HG03196 (cell line): ENCODE measurements at regions not wholly inside any gene's neighbourhood (a gene's known extent, or its start where the extent isn't known, plus 50 kb on each side); places are given as distances from the start of the nearest gene placed in this dataset.
"Not testable (repeated sequence)": the region's sequence is repeated elsewhere in the genome, so short reads cannot be mapped to it uniquely, and the experiment has no call there.

Experiments used
- ATAC-seq: cut with Tn5 transposase; IDR thresholded peaks from one replicate; pipeline ENCODE4 v1.9.1; 2021; ENCODE audit not compliant: unreplicated experiment

- ATAC-seq = no peak
Observed at GRCh38 chr2:82790206-82791021, 1668.7 kb downstream of the SUCLG1 start.

- no peak for ATAC-seq
Observed at GRCh38 chr2:82789851-82790205, 1669.3 kb downstream of the SUCLG1 start.

- ATAC-seq = no peak
Observed at GRCh38 chr2:82781176-82781915, 1677.7 kb downstream of the SUCLG1 start.

GRCh38 chr2:82780050-82780449 is 1679.0 kb downstream of the SUCLG1 start:
- no peak for ATAC-seq

- no peak for ATAC-seq
Observed at GRCh38 chr2:82752396-82752795, 1706.7 kb downstream of the SUCLG1 start.

- ATAC-seq = no peak
Observed at GRCh38 chr2:82748653-82749052, 1710.4 kb downstream of the SUCLG1 start.

- ATAC-seq = no peak
Observed at GRCh38 chr2:82740527-82740926, 1718.6 kb downstream of the SUCLG1 start.

GRCh38 chr2:82737965-82738364 is 1721.1 kb downstream of the SUCLG1 start:
- not testable (repeated sequence) for ATAC-seq

GRCh38 chr2:82735336-82735735 is 1723.7 kb downstream of the SUCLG1 start:
- no peak for ATAC-seq

- ATAC-seq = no peak
Observed at GRCh38 chr2:82731824-82732223, 1727.3 kb downstream of the SUCLG1 start.

GRCh38 chr2:82730811-82731210 is 1728.3 kb downstream of the SUCLG1 start:
- no peak for ATAC-seq

- no peak for ATAC-seq
Observed at GRCh38 chr2:82728090-82728489, 1731.0 kb downstream of the SUCLG1 start.

GRCh38 chr2:82708681-82709080 is 1750.4 kb downstream of the SUCLG1 start:
- no peak for ATAC-seq

GRCh38 chr2:82697231-82697630 is 1761.8 kb downstream of the SUCLG1 start:
- ATAC-seq = no peak

- ATAC-seq = no peak
Observed at GRCh38 chr2:82694431-82694830, 1764.6 kb downstream of the SUCLG1 start.

- no peak for ATAC-seq
Observed at GRCh38 chr2:82690757-82691411, 1768.2 kb downstream of the SUCLG1 start.

GRCh38 chr2:82675186-82675585 is 1783.9 kb downstream of the SUCLG1 start:
- ATAC-seq = no peak

GRCh38 chr2:82674652-82675051 is 1784.4 kb downstream of the SUCLG1 start:
- ATAC-seq = no peak

GRCh38 chr2:82667491-82667890 is 1791.6 kb downstream of the SUCLG1 start:
- no peak for ATAC-seq

- no peak for ATAC-seq
Observed at GRCh38 chr2:82665691-82666090, 1793.4 kb downstream of the SUCLG1 start.

GRCh38 chr2:82657106-82657505 is 1802.0 kb downstream of the SUCLG1 start:
- ATAC-seq = no peak

- no peak for ATAC-seq
Observed at GRCh38 chr2:82656420-82656819, 1802.7 kb downstream of the SUCLG1 start.
